Right ventricle myocardium inferior (tissue), 1 donor: ENCODE measurements at regions not wholly inside any gene's neighbourhood (a gene's known extent, or its start where the extent isn't known, plus 50 kb on each side); places are given as distances from the start of the nearest gene placed in this dataset.

Experiments
- ATAC-seq: fragments of 200-7000 bp; cut with Tn5 transposase; one replicate; pipeline ENCODE4 v1.9.1; 2020; ENCODE audit warnings: mild to moderate bottlenecking, moderate library complexity
- DNase-seq: peaks from one replicate; pipeline ENCODE4 v3.0.0; 2021; ENCODE audit errors: missing footprints
- intact Hi-C: fragments of 100-400 bp; cut with DNase I; formaldehyde crosslinking; loops from one replicate; pipeline ENCODE4 v1.11.0; 2022
- donor health status: DM: no; HTN: yes; CAD: no; lungs with severe emphysema.

- intact Hi-C loops, result no loop called here
- no peak for DNase-seq
- no peak for ATAC-seq
These were observed 900.6 kb downstream of the KCNMA1 start for GRCh38 chr10:76736815-76737618.

- ATAC-seq, result no peak
- no peak for DNase-seq
- intact Hi-C loops, result no loop called here
These were observed 901.2 kb downstream of the KCNMA1 start for GRCh38 chr10:76736392-76736791.

GRCh38 chr10:76735866-76736265, 901.7 kb downstream of the KCNMA1 start:
- ATAC-seq (no peak), DNase-seq (no peak)
- intact Hi-C loops, result no loop called here

- DNase-seq (no peak), ATAC-seq (no peak)
- intact Hi-C loops, result no loop called here
These were observed 904.1 kb downstream of the KCNMA1 start for GRCh38 chr10:76733441-76733936.

GRCh38 chr10:76732306-76732705, 905.3 kb downstream of the KCNMA1 start:
- DNase-seq, result no peak
- intact Hi-C loops, result no loop called here
- ATAC-seq, result no peak

- ATAC-seq, result no peak
- DNase-seq, result no peak
- intact Hi-C loops, result no loop called here
These were observed 907.6 kb downstream of the KCNMA1 start for GRCh38 chr10:76729841-76730487.

GRCh38 chr10:76729346-76729745, 908.3 kb downstream of the KCNMA1 start:
- DNase-seq (no peak), ATAC-seq (no peak)
- intact Hi-C loops, result no loop called here

- intact Hi-C loops, result no loop called here
- ATAC-seq, result peak; percentile 62
- no peak for DNase-seq
These were observed 910.6 kb downstream of the KCNMA1 start for GRCh38 chr10:76727038-76727437.

- DNase-seq (no peak), ATAC-seq (no peak)
- intact Hi-C loops, result no loop called here
These were observed 913.8 kb downstream of the KCNMA1 start for GRCh38 chr10:76723844-76724243.

GRCh38 chr10:76721891-76722505, 915.6 kb downstream of the KCNMA1 start:
- DNase-seq (no peak), ATAC-seq (no peak)
- intact Hi-C loops, result no loop called here

- no peak for DNase-seq
- intact Hi-C loops, result no loop called here
- ATAC-seq, result no peak
These were observed 918.6 kb downstream of the KCNMA1 start for GRCh38 chr10:76719006-76719405.

- ATAC-seq (no peak), DNase-seq (no peak)
- intact Hi-C loops, result no loop called here
These were observed 920.5 kb downstream of the KCNMA1 start for GRCh38 chr10:76717141-76717540.

- DNase-seq (no peak), ATAC-seq (no peak)
- intact Hi-C loops, result no loop called here
These were observed 926.2 kb downstream of the KCNMA1 start for GRCh38 chr10:76711222-76711997.

GRCh38 chr10:76700241-76700640, 937.4 kb downstream of the KCNMA1 start:
- intact Hi-C loops, result no loop called here
- DNase-seq (no peak), ATAC-seq (no peak)

GRCh38 chr10:76697923-76698322, 939.7 kb downstream of the KCNMA1 start:
- DNase-seq (no peak), ATAC-seq (no peak)
- intact Hi-C loops, result no loop called here

- no peak for DNase-seq
- intact Hi-C loops, result no loop called here
- ATAC-seq, result no peak
These were observed 942.5 kb downstream of the KCNMA1 start for GRCh38 chr10:76695069-76695468.

GRCh38 chr10:76686201-76686600, 951.4 kb downstream of the KCNMA1 start:
- intact Hi-C loops, result no loop called here
- ATAC-seq (no peak), DNase-seq (no peak)

- DNase-seq (no peak), ATAC-seq (no peak)
- intact Hi-C loops, result no loop called here
These were observed 952.6 kb downstream of the KCNMA1 start for GRCh38 chr10:76684968-76685367.

- no peak for ATAC-seq
- DNase-seq, result no peak
- intact Hi-C loops, result no loop called here
These were observed 956.5 kb downstream of the KCNMA1 start for GRCh38 chr10:76681153-76681552.
